ENCODE measurements at regions not wholly inside any gene's neighbourhood (a gene's known extent, or its start where the extent isn't known, plus 50 kb on each side); places are given as distances from the start of the nearest gene placed in this dataset.

DNA sequence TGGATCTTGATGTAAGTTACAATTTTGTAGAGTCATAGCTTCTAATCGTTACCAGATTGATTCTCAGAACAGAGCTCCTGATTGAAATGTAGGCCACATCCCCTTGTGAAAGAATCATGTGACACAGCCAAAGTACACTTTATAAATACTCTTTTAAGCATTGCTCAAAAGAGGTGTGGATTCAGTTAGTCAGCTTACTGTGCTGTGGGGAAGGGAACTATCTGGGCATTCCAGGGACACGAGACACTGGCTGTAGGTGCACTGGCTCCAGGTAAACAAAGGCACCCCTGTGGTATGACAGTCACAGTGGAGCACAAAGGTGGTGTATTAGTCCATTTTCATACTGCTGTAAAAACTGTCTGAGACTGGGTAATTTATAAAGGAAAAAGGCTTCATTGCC, 222.8 kb downstream of the LIG4 start:
- no peaks in the 10 kb centered on the region for H3K27me3 Mint-ChIP-seq (ENCODE audit: low read depth in 2 of 2)
- peaks cover 14 to 22% of the 10 kb centered on the region in 2 donors for H3K9me3 Mint-ChIP-seq
- Histone ChIP-seq H3K4me3 (ENCODE audit: low read length) (no peak overlapping the region), H3K36me3 (ENCODE audit: control insufficient read depth, insufficient read depth, low read length) (no peaks in the 10 kb centered on the region), H3K4me1 (ENCODE audit: control insufficient read depth, insufficient read depth, low read length) (no peaks in the 10 kb centered on the region), H3K27me3 (ENCODE audit: control insufficient read depth, insufficient read depth, low read length) (no peaks in the 10 kb centered on the region), H3K27ac (ENCODE audit: low read length) (no peak overlapping the region), H3K9me3 (ENCODE audit: control insufficient read depth, insufficient read depth, low read length) (no peaks in the 10 kb centered on the region)
- no peak overlapping the region for H3K27ac Mint-ChIP-seq
- H3K36me3 Mint-ChIP-seq: no peaks in the 10 kb centered on the region
- no peak for ATAC-seq
- intact Hi-C loops (cut with micrococcal nuclease): no loop called here
- no peak overlapping the region for H3K4me3 Mint-ChIP-seq
- no peaks in the 10 kb centered on the region for H3K4me1 Mint-ChIP-seq
- TF ChIP-seq, protein P1, sequence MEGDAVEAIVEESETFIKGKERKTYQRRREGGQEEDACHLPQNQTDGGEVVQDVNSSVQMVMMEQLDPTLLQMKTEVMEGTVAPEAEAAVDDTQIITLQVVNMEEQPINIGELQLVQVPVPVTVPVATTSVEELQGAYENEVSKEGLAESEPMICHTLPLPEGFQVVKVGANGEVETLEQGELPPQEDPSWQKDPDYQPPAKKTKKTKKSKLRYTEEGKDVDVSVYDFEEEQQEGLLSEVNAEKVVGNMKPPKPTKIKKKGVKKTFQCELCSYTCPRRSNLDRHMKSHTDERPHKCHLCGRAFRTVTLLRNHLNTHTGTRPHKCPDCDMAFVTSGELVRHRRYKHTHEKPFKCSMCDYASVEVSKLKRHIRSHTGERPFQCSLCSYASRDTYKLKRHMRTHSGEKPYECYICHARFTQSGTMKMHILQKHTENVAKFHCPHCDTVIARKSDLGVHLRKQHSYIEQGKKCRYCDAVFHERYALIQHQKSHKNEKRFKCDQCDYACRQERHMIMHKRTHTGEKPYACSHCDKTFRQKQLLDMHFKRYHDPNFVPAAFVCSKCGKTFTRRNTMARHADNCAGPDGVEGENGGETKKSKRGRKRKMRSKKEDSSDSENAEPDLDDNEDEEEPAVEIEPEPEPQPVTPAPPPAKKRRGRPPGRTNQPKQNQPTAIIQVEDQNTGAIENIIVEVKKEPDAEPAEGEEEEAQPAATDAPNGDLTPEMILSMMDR (IDR thresholded peaks at IDR 0.05): no peak
- 74% methylated on average over 2 of the region's 2 CpGs for WGBS (ENCODE audit: insufficient coverage)
- DNase-seq: no peak

GRCh38 chr13:107977071-107977574, 238.2 kb downstream of the LIG4 start:
- Mint-ChIP-seq H3K36me3 (no peaks in the 10 kb centered on the region), H3K4me1 (no peaks in the 10 kb centered on the region), H3K9me3 (peaks cover 4% of the 10 kb centered on the region in 2 donors), H3K4me3 (no peak overlapping the region), H3K27me3 (ENCODE audit: low read depth in 2 of 2) (no peaks in the 10 kb centered on the region), H3K27ac (no peak overlapping the region)
- Histone ChIP-seq H3K27ac (ENCODE audit: low read length) (no peak overlapping the region), H3K27me3 (ENCODE audit: control insufficient read depth, insufficient read depth, low read length) (no peaks in the 10 kb centered on the region), H3K9me3 (ENCODE audit: control insufficient read depth, insufficient read depth, low read length) (no peaks in the 10 kb centered on the region), H3K36me3 (ENCODE audit: control insufficient read depth, insufficient read depth, low read length) (no peaks in the 10 kb centered on the region), H3K4me3 (ENCODE audit: low read length) (no peak overlapping the region), H3K4me1 (ENCODE audit: control insufficient read depth, insufficient read depth, low read length) (no peaks in the 10 kb centered on the region)
- no peak for DNase-seq
- 63% methylated on average over 2 of the region's 4 CpGs for WGBS (ENCODE audit: insufficient coverage)
- ATAC-seq: no peak
- intact Hi-C loops (cut with micrococcal nuclease): no loop called here
- TF ChIP-seq, protein P1 (IDR thresholded peaks at IDR 0.05): no peak

DNA sequence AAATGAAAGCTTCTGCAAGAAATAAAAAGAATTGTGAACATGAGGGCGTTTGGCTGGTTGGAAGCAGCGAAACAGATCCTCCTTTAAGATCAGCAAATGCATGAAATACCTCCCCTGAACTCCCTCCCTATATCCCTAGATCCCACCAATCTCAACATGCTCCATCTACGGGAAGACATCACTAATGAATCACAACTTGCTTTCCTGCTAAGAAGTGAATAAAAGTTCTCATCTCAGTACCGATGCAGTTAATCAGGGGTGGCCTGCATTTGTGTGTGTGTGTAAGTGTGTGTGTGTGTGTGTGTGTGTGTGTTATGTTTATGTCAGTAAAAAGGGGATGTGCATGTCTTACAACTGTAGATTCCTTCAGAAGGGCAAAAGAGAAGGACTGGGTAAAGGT, 238.7 kb downstream of the LIG4 start:
- Mint-ChIP-seq H3K4me1 (no peaks in the 10 kb centered on the region), H3K27ac (no peak overlapping the region), H3K9me3 (peaks cover 2 to 4% of the 10 kb centered on the region in 2 donors), H3K36me3 (no peaks in the 10 kb centered on the region), H3K4me3 (no peak overlapping the region), H3K27me3 (ENCODE audit: low read depth in 2 of 2) (no peaks in the 10 kb centered on the region)
- H3K36me3 ChIP-seq (ENCODE audit: control insufficient read depth, insufficient read depth, low read length): no peaks in the 10 kb centered on the region
- TF ChIP-seq, protein P1 (IDR thresholded peaks at IDR 0.05): no peak
- no peak overlapping the region for H3K4me3 ChIP-seq (ENCODE audit: low read length)
- no peak overlapping the region for H3K27ac ChIP-seq (ENCODE audit: low read length)
- DNase-seq (no peak), ATAC-seq (no peak)
- intact Hi-C loops (cut with micrococcal nuclease): no loop called here
- no peaks in the 10 kb centered on the region for H3K9me3 ChIP-seq (ENCODE audit: control insufficient read depth, insufficient read depth, low read length)
- no peaks in the 10 kb centered on the region for H3K4me1 ChIP-seq (ENCODE audit: control insufficient read depth, insufficient read depth, low read length)
- no peaks in the 10 kb centered on the region for H3K27me3 ChIP-seq (ENCODE audit: control insufficient read depth, insufficient read depth, low read length)
- WGBS (ENCODE audit: insufficient coverage): 80% methylated on average over 4 of the region's 4 CpGs

DNA sequence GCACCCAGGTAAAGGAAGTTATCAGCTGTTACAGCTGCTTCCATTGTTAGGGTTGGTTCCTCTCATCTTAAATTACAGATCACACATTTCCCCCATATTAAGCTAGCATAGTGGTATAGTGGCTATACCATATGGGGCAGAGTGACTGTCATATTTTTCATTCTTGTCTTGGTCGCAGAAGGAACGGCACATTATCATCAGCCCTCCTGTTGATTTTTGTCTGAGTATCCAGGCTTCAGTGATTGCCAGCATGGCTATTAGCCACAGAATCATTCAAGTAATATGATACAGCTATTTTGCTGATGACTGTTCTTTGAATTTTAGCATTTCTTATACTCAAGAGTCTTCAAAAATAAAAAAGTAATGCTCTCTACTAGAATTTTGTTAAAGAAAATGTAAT, 240.9 kb downstream of the LIG4 start:
- Mint-ChIP-seq H3K4me3 (no peak overlapping the region), H3K27me3 (ENCODE audit: low read depth in 2 of 2) (no peaks in the 10 kb centered on the region), H3K9me3 (peaks cover 0 to 4% of the 10 kb centered on the region in 2 donors), H3K4me1 (no peaks in the 10 kb centered on the region), H3K36me3 (no peaks in the 10 kb centered on the region), H3K27ac (no peak overlapping the region)
- WGBS (ENCODE audit: insufficient coverage): 91% methylated on average over 2 of the region's 2 CpGs
- ATAC-seq (no peak), DNase-seq (no peak)
- H3K4me1 ChIP-seq (ENCODE audit: control insufficient read depth, insufficient read depth, low read length): no peaks in the 10 kb centered on the region
- intact Hi-C loops (cut with micrococcal nuclease): no loop called here
- no peaks in the 10 kb centered on the region for H3K27me3 ChIP-seq (ENCODE audit: control insufficient read depth, insufficient read depth, low read length)
- H3K4me3 ChIP-seq (ENCODE audit: low read length): no peak overlapping the region
- H3K36me3 ChIP-seq (ENCODE audit: control insufficient read depth, insufficient read depth, low read length): no peaks in the 10 kb centered on the region
- H3K27ac ChIP-seq (ENCODE audit: low read length): no peak overlapping the region
- H3K9me3 ChIP-seq (ENCODE audit: control insufficient read depth, insufficient read depth, low read length): no peaks in the 10 kb centered on the region
- TF ChIP-seq, protein P1 (IDR thresholded peaks at IDR 0.05): no peak

Data from natural killer cell (primary cell).